ENCODE measurements at regions not wholly inside any gene's neighbourhood (a gene's known extent, or its start where the extent isn't known, plus 50 kb on each side); places are given as distances from the start of the nearest gene placed in this dataset.

- TF ChIP-seq, protein P1, sequence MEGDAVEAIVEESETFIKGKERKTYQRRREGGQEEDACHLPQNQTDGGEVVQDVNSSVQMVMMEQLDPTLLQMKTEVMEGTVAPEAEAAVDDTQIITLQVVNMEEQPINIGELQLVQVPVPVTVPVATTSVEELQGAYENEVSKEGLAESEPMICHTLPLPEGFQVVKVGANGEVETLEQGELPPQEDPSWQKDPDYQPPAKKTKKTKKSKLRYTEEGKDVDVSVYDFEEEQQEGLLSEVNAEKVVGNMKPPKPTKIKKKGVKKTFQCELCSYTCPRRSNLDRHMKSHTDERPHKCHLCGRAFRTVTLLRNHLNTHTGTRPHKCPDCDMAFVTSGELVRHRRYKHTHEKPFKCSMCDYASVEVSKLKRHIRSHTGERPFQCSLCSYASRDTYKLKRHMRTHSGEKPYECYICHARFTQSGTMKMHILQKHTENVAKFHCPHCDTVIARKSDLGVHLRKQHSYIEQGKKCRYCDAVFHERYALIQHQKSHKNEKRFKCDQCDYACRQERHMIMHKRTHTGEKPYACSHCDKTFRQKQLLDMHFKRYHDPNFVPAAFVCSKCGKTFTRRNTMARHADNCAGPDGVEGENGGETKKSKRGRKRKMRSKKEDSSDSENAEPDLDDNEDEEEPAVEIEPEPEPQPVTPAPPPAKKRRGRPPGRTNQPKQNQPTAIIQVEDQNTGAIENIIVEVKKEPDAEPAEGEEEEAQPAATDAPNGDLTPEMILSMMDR (conservative IDR thresholded peaks at IDR 0.05), result no peak
- no peak for TF ChIP-seq ZFX (IDR thresholded peaks at IDR 0.05)
Measured at GRCh38 chr9:74322661-74323314, 174.3 kb upstream of the RORB start.

All from C4-2B (cell line).